Mesendoderm (in vitro differentiated cells): ENCODE measurements at regions not wholly inside any gene's neighbourhood (a gene's known extent, or its start where the extent isn't known, plus 50 kb on each side); places are given as distances from the start of the nearest gene placed in this dataset.
"Not testable (repeated sequence)": the region's sequence is repeated elsewhere in the genome, so short reads cannot be mapped to it uniquely, and the experiment has no call there.

Experiments
- DNase-seq: peaks from one replicate; pipeline ENCODE4 v3.0.0; 2013
- H2AK5ac ChIP-seq: 2 replicates; pipeline ENCODE4 v1.6.1; 2013; ENCODE audit warnings: low read length, inconsistent platforms
- H2BK120ac ChIP-seq: 2 replicates; pipeline ENCODE4 v1.6.1; 2013; ENCODE audit warnings: low read depth, mild to moderate bottlenecking, low read length, moderate library complexity, mixed read lengths
- H2BK15ac ChIP-seq: replicated peaks from 2 replicates; pipeline ENCODE4 v1.6.1; 2013; ENCODE audit warnings: low read depth, mild to moderate bottlenecking, moderate library complexity
- H2BK5ac ChIP-seq: 2 replicates; pipeline ENCODE4 v1.6.1; 2013; ENCODE audit warnings: low read length, inconsistent platforms
- H3K18ac ChIP-seq: 2 replicates; pipeline ENCODE4 v1.6.1; 2013; ENCODE audit warnings: mild to moderate bottlenecking, low read length, mixed read lengths
- H3K23ac ChIP-seq: one replicate; pipeline ENCODE4 v1.6.1; 2013; ENCODE audit warnings: low read length
- H3K27ac ChIP-seq: 2 replicates; pipeline ENCODE4 v1.5.1; 2013; ENCODE audit warnings: low read depth, mild to moderate bottlenecking, inconsistent platforms, low read length, moderate library complexity
- H3K27me3 ChIP-seq: 2 replicates; pipeline ENCODE4 v1.6.1; 2013; ENCODE audit warnings: low read length, control low read depth, mild to moderate bottlenecking, inconsistent platforms; ENCODE audit not compliant: insufficient read depth, poor library complexity
- H3K36me3 ChIP-seq: 2 replicates; pipeline ENCODE4 v1.6.1; 2013; ENCODE audit warnings: low read length, inconsistent platforms; ENCODE audit not compliant: control insufficient read depth, insufficient read depth
- H3K4ac ChIP-seq: one replicate; pipeline ENCODE4 v1.6.1; 2013; ENCODE audit warnings: low read depth, mild to moderate bottlenecking, low read length, moderate library complexity
- H3K4me1 ChIP-seq: 2 replicates; pipeline ENCODE4 v1.6.1; 2013; ENCODE audit warnings: low read depth, low read length, inconsistent platforms; ENCODE audit not compliant: control insufficient read depth
- H3K4me2 ChIP-seq: 2 replicates; pipeline ENCODE4 v1.6.1; 2013; ENCODE audit warnings: low read length
- H3K4me3 ChIP-seq: 2 replicates; pipeline ENCODE4 v1.5.1; 2013; ENCODE audit warnings: mild to moderate bottlenecking, low read length
- H3K56ac ChIP-seq: one replicate; pipeline ENCODE4 v1.6.1; 2013; ENCODE audit warnings: low read length
- H3K79me1 ChIP-seq: 2 replicates; pipeline ENCODE4 v1.6.1; 2013; ENCODE audit warnings: low read length, inconsistent platforms
- H3K79me2 ChIP-seq: 2 replicates; pipeline ENCODE4 v1.6.1; 2013; ENCODE audit warnings: mild to moderate bottlenecking, low read length; ENCODE audit not compliant: control insufficient read depth, insufficient read depth
- H3K9ac ChIP-seq: 2 replicates; pipeline ENCODE4 v1.6.1; 2013; ENCODE audit warnings: low read length, inconsistent platforms
- H4K5ac ChIP-seq: one replicate; pipeline ENCODE4 v1.6.1; 2013; ENCODE audit warnings: low read length
- H4K8ac ChIP-seq: one replicate; pipeline ENCODE4 v1.6.1; 2013; ENCODE audit warnings: low read depth, mild to moderate bottlenecking, control low read depth, low read length, moderate library complexity
- WGBS: extraction: QIAGEN DNeasy Blood & Tissue Kit; methylation state at CpG from one replicate; pipeline ENCODE4 v1.1.7; 2013; ENCODE audit warnings: low lambda C conversion rate, missing lambda C conversion rate; ENCODE audit not compliant: insufficient coverage; ENCODE audit errors: extremely low coverage; 5-methylcytosine and 5-hydroxymethylcytosine counted together

DNA sequence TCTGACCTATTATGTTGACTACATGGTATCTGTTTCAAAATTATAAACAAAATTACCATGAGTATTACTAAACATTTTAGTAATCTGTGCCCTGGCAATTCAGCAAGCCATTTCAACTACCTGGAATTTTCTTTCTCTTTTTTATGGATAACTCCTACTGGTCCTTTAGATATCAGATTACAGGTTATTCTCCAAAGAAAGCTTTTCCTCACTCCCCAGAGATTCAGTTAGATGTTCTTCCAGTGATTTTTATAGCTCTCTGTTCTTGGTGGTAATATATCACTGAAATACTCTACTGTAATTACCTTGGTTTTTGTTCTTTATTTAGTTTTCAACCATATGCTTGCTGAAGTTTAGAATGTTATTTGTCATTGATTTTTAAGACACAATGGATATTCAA lies 930.2 kb upstream of the FOXG1 start:
- Histone ChIP-seq H3K4ac (no peak overlapping the region), H2BK120ac (no peak overlapping the region), H3K56ac (no peak overlapping the region), H2BK5ac (no peak overlapping the region), H3K4me1 (no peaks in the 10 kb centered on the region), H3K27ac (no peak overlapping the region), H3K79me1 (no peaks in the 10 kb centered on the region), H3K9ac (no peak overlapping the region), H3K4me2 (no peak overlapping the region), H2AK5ac (no peak overlapping the region), H3K23ac (no peak overlapping the region), H2BK15ac (no peak overlapping the region), H3K4me3 (no peak overlapping the region), H3K36me3 (no peaks in the 10 kb centered on the region), H3K27me3 (no peaks in the 10 kb centered on the region), H4K8ac (no peak overlapping the region), H4K5ac (no peak overlapping the region), H3K79me2 (no peaks in the 10 kb centered on the region), H3K18ac (no peak overlapping the region)
- no peak for DNase-seq

DNA sequence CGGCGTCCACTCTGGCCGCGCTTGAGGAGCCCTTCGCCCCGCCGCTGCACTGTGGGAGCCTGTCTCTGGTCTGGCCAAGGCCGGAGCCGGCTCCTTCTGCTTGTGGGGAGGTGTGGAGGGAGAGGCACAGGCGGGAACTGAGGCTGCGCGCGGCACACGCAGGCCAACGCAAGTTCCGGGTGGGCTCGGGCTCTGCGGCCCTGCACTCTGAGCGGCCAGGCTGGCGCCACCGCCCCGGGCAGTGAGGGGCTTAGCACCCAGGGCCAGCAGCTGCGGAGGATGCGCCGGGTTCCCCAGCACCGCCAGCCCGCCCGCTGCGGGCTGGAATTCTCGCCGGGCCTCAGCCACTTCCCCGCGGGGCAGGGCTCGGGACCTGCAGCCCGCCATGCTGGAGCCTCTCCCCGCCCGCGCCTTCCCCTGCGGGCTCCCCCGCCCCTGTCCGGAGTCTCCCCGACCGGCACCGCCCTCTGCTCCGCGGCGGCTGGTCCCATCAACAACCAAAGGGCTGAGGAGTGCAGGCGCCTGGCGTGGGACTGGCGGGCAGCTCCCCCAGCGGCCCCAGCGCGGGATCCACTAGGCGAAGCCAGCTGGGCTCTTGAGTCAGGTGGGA lies 921.2 kb upstream of the FOXG1 start:
- no peak overlapping the region for H4K8ac ChIP-seq
- H3K27me3 ChIP-seq: no peaks in the 10 kb centered on the region
- H2BK120ac ChIP-seq: no peak overlapping the region
- H3K4ac ChIP-seq: no peak overlapping the region
- no peak overlapping the region for H3K4me3 ChIP-seq
- H3K79me2 ChIP-seq: no peaks in the 10 kb centered on the region
- no peaks in the 10 kb centered on the region for H3K79me1 ChIP-seq
- H3K36me3 ChIP-seq: no peaks in the 10 kb centered on the region
- no peak overlapping the region for H3K27ac ChIP-seq
- H2BK5ac ChIP-seq: no peak overlapping the region
- no peak overlapping the region for H4K5ac ChIP-seq
- H3K23ac ChIP-seq: no peak overlapping the region
- no peak overlapping the region for H3K56ac ChIP-seq
- WGBS: no CpG with 5 or more reads among the region's 54 CpGs
- H2AK5ac ChIP-seq: no peak overlapping the region
- H3K4me2 ChIP-seq: no peak overlapping the region
- no peak overlapping the region for H3K9ac ChIP-seq
- H3K4me1 ChIP-seq: no peaks in the 10 kb centered on the region
- DNase-seq: no peak
- H2BK15ac ChIP-seq: no peak overlapping the region
- no peak overlapping the region for H3K18ac ChIP-seq

DNA sequence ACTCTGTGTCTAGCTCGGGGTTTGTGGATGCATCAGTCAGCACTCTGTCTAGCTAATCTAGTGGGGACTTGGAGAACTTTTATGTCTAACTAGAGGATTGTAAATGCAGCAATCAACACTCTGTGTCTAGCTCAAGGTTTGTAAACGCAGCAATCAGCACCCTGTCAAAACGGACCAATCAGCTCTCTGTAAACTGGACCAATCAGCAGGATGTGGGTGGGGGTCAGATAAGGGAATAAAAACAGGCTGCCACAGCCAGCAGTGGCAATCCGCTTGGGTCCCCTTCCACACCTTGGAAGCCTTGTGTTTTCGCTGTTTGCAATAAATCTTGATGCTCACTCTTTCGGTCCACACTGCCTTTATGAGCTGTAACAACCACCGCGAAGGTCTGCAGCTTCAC lies 920.7 kb upstream of the FOXG1 start:
- Histone ChIP-seq H2BK120ac (no peak overlapping the region), H3K4me3 (no peak overlapping the region), H4K5ac (no peak overlapping the region), H3K79me2 (no peaks in the 10 kb centered on the region), H3K4me2 (no peak overlapping the region), H3K4ac (no peak overlapping the region), H4K8ac (no peak overlapping the region), H3K36me3 (no peaks in the 10 kb centered on the region), H3K79me1 (no peaks in the 10 kb centered on the region), H3K23ac (no peak overlapping the region), H2BK15ac (no peak overlapping the region), H3K18ac (no peak overlapping the region), H2BK5ac (no peak overlapping the region), H3K27ac (no peak overlapping the region), H3K27me3 (no peaks in the 10 kb centered on the region), H3K4me1 (no peaks in the 10 kb centered on the region), H3K9ac (no peak overlapping the region), H2AK5ac (no peak overlapping the region), H3K56ac (no peak overlapping the region)
- no CpG with 5 or more reads among the region's 8 CpGs for WGBS
- DNase-seq: no peak

DNA sequence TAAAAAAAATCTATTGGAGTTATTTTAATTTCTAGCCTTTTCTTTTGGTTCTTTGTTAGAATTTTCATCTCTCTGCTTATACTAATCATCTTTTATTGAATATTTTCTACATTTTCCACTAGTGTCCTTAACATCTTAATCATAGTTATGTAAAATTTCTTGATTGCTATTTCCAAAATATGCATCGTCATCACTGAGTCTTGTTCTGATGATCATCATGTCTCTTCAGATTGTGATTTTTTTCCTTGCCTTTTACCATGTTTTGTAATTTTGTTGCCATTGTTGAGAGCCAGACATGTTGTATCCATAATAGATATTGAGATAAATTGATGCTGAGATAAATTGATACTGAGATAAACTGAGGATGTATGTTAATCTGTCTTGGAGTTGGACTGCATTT lies 919.1 kb upstream of the FOXG1 start:
- not testable (repeated sequence) for H4K8ac ChIP-seq, H3K27ac ChIP-seq, H3K4me3 ChIP-seq, H2AK5ac ChIP-seq, H3K23ac ChIP-seq, H4K5ac ChIP-seq, DNase-seq, H3K4me1 ChIP-seq, H2BK120ac ChIP-seq, H3K36me3 ChIP-seq, H3K79me1 ChIP-seq, H3K9ac ChIP-seq, H2BK15ac ChIP-seq, H2BK5ac ChIP-seq, H3K4me2 ChIP-seq, H3K56ac ChIP-seq, H3K79me2 ChIP-seq, H3K18ac ChIP-seq, H3K4ac ChIP-seq, H3K27me3 ChIP-seq
- WGBS: no CpG with 5 or more reads among the region's 1 CpG

DNA sequence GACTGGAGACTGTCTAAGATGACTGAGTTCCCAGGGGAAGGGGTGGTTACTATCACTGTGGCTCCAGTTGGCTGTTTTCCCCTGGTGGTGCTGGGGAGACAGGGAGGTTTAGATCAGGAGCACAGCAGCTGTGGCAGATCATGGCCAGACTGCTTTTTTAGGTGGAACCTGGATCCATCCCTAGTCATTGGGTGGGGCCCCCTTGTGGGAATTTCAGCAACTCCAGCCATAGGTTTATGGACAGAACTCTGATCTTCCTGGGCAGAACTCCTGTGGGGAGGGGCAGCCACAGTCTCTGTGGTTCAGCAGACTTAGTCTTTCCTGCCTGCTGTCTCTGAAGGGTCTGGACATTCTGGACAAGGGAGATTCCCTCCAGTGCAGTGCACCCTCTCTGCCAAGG lies 917.4 kb upstream of the FOXG1 start:
- H3K79me2 ChIP-seq, H4K5ac ChIP-seq, H3K79me1 ChIP-seq, H2BK120ac ChIP-seq, H3K4ac ChIP-seq, H3K23ac ChIP-seq, H3K36me3 ChIP-seq, H3K9ac ChIP-seq, H2AK5ac ChIP-seq, H3K4me2 ChIP-seq, H3K18ac ChIP-seq, H3K4me1 ChIP-seq, H3K27ac ChIP-seq, H4K8ac ChIP-seq, H2BK5ac ChIP-seq, H3K27me3 ChIP-seq, H3K56ac ChIP-seq, H3K4me3 ChIP-seq, H2BK15ac ChIP-seq: not testable (repeated sequence)
- DNase-seq: peak; percentile 49

DNA sequence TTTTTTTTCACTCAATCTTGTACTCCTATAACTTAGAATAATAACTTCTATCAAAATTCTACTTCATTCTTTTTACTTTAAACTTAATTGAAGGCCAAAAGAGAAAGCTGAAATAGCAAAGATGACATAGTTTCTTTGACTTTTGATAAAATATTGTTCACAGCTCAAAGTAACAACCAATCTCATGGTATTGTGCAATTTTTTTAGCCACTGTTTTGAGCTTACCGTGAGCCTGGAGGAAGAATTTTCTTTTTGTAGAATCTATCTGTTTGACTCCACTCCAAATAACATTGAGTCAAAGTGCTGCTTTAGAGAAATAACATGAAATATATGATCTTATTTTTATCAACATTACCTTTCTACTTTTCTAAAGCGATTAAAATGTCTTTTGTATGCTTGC lies 903.9 kb upstream of the FOXG1 start:
- Histone ChIP-seq H2BK120ac (no peak overlapping the region), H3K4me1 (no peaks in the 10 kb centered on the region), H3K56ac (no peak overlapping the region), H3K79me2 (no peaks in the 10 kb centered on the region), H3K9ac (no peak overlapping the region), H3K27ac (no peak overlapping the region), H3K4me3 (no peak overlapping the region), H2BK5ac (no peak overlapping the region), H3K36me3 (no peaks in the 10 kb centered on the region), H4K5ac (no peak overlapping the region), H2BK15ac (no peak overlapping the region), H3K27me3 (no peaks in the 10 kb centered on the region), H3K4me2 (no peak overlapping the region), H4K8ac (no peak overlapping the region), H3K79me1 (no peaks in the 10 kb centered on the region), H3K23ac (no peak overlapping the region), H3K18ac (no peak overlapping the region), H3K4ac (no peak overlapping the region), H2AK5ac (no peak overlapping the region)
- no CpG with 5 or more reads among the region's 2 CpGs for WGBS
- no peak for DNase-seq
